Adrenal gland (tissue), 5 donors: ENCODE measurements at regions not wholly inside any gene's neighbourhood (a gene's known extent, or its start where the extent isn't known, plus 50 kb on each side); places are given as distances from the start of the nearest gene placed in this dataset.

ENCODE experiments used
- CTCF ChIP-seq, 6 experiments: fragments of 450-650 bp in 4 of 6; fragments of 200-600 bp in 2 of 6; sonication (generic) in 1 of 6; IDR thresholded peaks; 1 replicate in 5 of 6; 2 replicates in 1 of 6; pipeline versions ENCODE4 v1.5.1 to v1.8.0; 2016 to 2021; ENCODE audit warnings: antibody characterized with exemption in 6 of 6, mild to moderate bottlenecking in 2 of 6, moderate library complexity in 1 of 6
- POLR2A ChIP-seq, 2 donors: fragments of 450-650 bp; IDR thresholded peaks; one replicate each; pipeline ENCODE4 v1.6.1; 2017; ENCODE audit warnings: antibody characterized with exemption in 2 of 2, mild to moderate bottlenecking in 2 of 2, moderate library complexity in 1 of 2
- donor health status: DM: no; HTN: no; CAD: no.

GRCh38 chr6:14614631-14615030, 497.1 kb downstream of the CD83 start:
- no peak for TF ChIP-seq CTCF (IDR thresholded peaks at IDR 0.05)
- TF ChIP-seq POLR2A (IDR thresholded peaks at IDR 0.05), result no peak
